ENCODE measurements at regions not wholly inside any gene's neighbourhood (a gene's known extent, or its start where the extent isn't known, plus 50 kb on each side); places are given as distances from the start of the nearest gene placed in this dataset.

DNA sequence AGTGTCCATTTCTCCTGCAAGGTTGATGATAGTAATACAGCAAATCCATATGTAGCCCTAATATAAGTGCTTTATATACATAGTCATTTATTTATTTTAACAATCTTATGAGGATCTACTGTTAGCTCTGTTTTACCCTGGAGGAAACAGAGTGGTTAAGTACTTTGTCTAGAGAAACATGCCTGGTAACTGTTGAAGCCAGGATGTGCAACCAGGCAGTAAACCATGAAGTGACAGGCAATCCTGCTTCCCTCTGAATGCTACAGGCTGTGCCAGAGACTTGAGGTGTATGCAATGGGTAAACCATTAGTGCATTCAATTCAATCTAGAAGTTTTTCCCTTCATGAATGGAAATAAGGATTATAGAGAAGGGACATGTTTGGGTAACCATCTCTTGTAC lies 911.0 kb downstream of the PCDH17 start:
- H3K36me3 Mint-ChIP-seq (ENCODE audit: low read depth), result peaks cover 2% of the 10 kb centered on the region
- H3K9me3 Mint-ChIP-seq (ENCODE audit: low read depth), result peaks cover 14% of the 10 kb centered on the region
- no peaks in the 10 kb centered on the region for H3K27me3 Mint-ChIP-seq (ENCODE audit: low read depth)
- H3K27ac Mint-ChIP-seq (ENCODE audit: unreplicated experiment), result no peak overlapping the region
- H3K4me3 Mint-ChIP-seq (ENCODE audit: unreplicated experiment), result no peak overlapping the region
- TF ChIP-seq, protein P1, sequence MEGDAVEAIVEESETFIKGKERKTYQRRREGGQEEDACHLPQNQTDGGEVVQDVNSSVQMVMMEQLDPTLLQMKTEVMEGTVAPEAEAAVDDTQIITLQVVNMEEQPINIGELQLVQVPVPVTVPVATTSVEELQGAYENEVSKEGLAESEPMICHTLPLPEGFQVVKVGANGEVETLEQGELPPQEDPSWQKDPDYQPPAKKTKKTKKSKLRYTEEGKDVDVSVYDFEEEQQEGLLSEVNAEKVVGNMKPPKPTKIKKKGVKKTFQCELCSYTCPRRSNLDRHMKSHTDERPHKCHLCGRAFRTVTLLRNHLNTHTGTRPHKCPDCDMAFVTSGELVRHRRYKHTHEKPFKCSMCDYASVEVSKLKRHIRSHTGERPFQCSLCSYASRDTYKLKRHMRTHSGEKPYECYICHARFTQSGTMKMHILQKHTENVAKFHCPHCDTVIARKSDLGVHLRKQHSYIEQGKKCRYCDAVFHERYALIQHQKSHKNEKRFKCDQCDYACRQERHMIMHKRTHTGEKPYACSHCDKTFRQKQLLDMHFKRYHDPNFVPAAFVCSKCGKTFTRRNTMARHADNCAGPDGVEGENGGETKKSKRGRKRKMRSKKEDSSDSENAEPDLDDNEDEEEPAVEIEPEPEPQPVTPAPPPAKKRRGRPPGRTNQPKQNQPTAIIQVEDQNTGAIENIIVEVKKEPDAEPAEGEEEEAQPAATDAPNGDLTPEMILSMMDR (IDR thresholded peaks at IDR 0.05), result no peak
- no peak for DNase-seq (ENCODE audit: low spot score)
- H3K4me1 Mint-ChIP-seq (ENCODE audit: low read depth), result no peaks in the 10 kb centered on the region

DNA sequence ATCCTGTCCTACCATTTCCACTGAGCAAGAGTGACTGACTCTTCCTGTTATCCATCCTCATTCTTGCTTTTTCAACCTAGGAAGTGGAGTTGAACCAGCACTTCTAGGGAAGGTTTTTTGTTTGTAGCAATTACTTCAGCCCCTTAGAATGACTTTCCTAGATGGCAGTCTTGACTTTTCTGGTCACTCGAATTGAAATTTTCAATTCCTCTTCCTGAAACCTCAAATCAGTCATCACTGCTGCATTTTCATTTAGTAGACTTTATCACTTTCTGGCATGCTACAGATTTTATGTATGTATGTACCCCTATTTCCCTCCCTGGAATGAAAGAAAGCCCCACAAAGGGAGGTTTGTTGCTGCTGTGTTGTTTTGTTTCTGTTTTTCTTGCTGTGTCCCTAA lies 915.9 kb downstream of the PCDH17 start:
- Mint-ChIP-seq H3K9me3 (ENCODE audit: low read depth) (no peaks in the 10 kb centered on the region), H3K36me3 (ENCODE audit: low read depth) (no peaks in the 10 kb centered on the region), H3K27me3 (ENCODE audit: low read depth) (no peaks in the 10 kb centered on the region), H3K4me3 (ENCODE audit: unreplicated experiment) (no peak overlapping the region), H3K27ac (ENCODE audit: unreplicated experiment) (no peak overlapping the region), H3K4me1 (ENCODE audit: low read depth) (no peaks in the 10 kb centered on the region)
- TF ChIP-seq, protein P1 (IDR thresholded peaks at IDR 0.05), result no peak
- DNase-seq (ENCODE audit: low spot score), result no peak

DNA sequence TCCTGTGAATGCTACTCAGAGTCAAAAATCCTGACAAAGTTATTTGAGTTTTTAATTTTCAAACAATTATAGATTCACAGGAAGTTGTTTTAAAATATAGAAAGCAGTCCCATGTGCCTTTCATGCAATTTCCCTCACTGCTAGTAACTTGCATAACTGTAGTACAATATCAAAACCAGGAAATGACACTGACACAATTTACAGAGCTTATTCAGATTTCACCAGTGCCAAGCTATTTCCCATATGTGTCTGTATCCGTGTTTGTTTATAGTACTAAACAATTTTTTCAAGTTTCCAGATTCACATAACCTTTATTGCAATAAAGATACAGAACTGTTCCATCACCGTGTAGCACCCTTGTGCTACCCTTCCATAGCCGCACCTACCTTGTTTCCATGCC lies 934.6 kb downstream of the PCDH17 start:
- H3K4me1 Mint-ChIP-seq (ENCODE audit: low read depth), result no peaks in the 10 kb centered on the region
- no peaks in the 10 kb centered on the region for H3K27me3 Mint-ChIP-seq (ENCODE audit: low read depth)
- no peaks in the 10 kb centered on the region for H3K9me3 Mint-ChIP-seq (ENCODE audit: low read depth)
- H3K27ac Mint-ChIP-seq (ENCODE audit: unreplicated experiment), result no peak overlapping the region
- no peaks in the 10 kb centered on the region for H3K36me3 Mint-ChIP-seq (ENCODE audit: low read depth)
- TF ChIP-seq, protein P1 (IDR thresholded peaks at IDR 0.05), result no peak
- no peak for DNase-seq (ENCODE audit: low spot score)
- H3K4me3 Mint-ChIP-seq (ENCODE audit: unreplicated experiment), result no peak overlapping the region

- no peaks in the 10 kb centered on the region for H3K4me1 Mint-ChIP-seq (ENCODE audit: low read depth)
- H3K27ac Mint-ChIP-seq (ENCODE audit: unreplicated experiment), result no peak overlapping the region
- no peaks in the 10 kb centered on the region for H3K27me3 Mint-ChIP-seq (ENCODE audit: low read depth)
- peaks cover 24% of the 10 kb centered on the region for H3K9me3 Mint-ChIP-seq (ENCODE audit: low read depth)
- DNase-seq (ENCODE audit: low spot score), result no peak
- TF ChIP-seq, protein P1 (IDR thresholded peaks at IDR 0.05), result no peak
- no peaks in the 10 kb centered on the region for H3K36me3 Mint-ChIP-seq (ENCODE audit: low read depth)
- H3K4me3 Mint-ChIP-seq (ENCODE audit: unreplicated experiment), result no peak overlapping the region
Observed at GRCh38 chr13:58573743-58574142, 942.2 kb downstream of the PCDH17 start.

- Mint-ChIP-seq H3K36me3 (ENCODE audit: low read depth) (no peaks in the 10 kb centered on the region), H3K4me3 (ENCODE audit: unreplicated experiment) (no peak overlapping the region), H3K4me1 (ENCODE audit: low read depth) (no peaks in the 10 kb centered on the region), H3K27ac (ENCODE audit: unreplicated experiment) (no peak overlapping the region), H3K27me3 (ENCODE audit: low read depth) (no peaks in the 10 kb centered on the region), H3K9me3 (ENCODE audit: low read depth) (peaks cover 24% of the 10 kb centered on the region)
- no peak for DNase-seq (ENCODE audit: low spot score)
- TF ChIP-seq, protein P1 (IDR thresholded peaks at IDR 0.05), result no peak
Observed at GRCh38 chr13:58574791-58575190, 943.2 kb downstream of the PCDH17 start.
